Loucy (cell line): ENCODE measurements at regions not wholly inside any gene's neighbourhood (a gene's known extent, or its start where the extent isn't known, plus 50 kb on each side); places are given as distances from the start of the nearest gene placed in this dataset.

ENCODE experiments used
- H2AFZ ChIP-seq: fragments of 200-600 bp; sonication (generic); 2 replicates; pipeline ENCODE4 v1.6.0; 2016; ENCODE audit warnings: antibody characterized with exemption, mild to moderate bottlenecking, low read length, moderate library complexity
- H3F3A ChIP-seq: fragments of 200-600 bp; 2 replicates; pipeline ENCODE4 v1.6.0; 2016; ENCODE audit warnings: antibody characterized with exemption, low read depth, mild to moderate bottlenecking
- H3K27me3 ChIP-seq: fragments of 200-600 bp; sonication (generic); 2 replicates; pipeline ENCODE4 v1.6.1; 2014; ENCODE audit warnings: low read length, mild to moderate bottlenecking; ENCODE audit not compliant: insufficient read depth, poor library complexity, severe bottlenecking
- H3K36me3 ChIP-seq: fragments of 200-600 bp; sonication (generic); 2 replicates; pipeline ENCODE4 v1.6.1; 2016; ENCODE audit warnings: low read length; ENCODE audit not compliant: insufficient read depth
- H3K4me1 ChIP-seq: fragments of 200-600 bp; sonication (generic); 2 replicates; pipeline ENCODE4 v1.5.1; 2014; ENCODE audit warnings: low read length, mild to moderate bottlenecking; ENCODE audit not compliant: insufficient read depth, poor library complexity, severe bottlenecking
- H3K4me2 ChIP-seq: fragments of 200-600 bp; sonication (generic); 2 replicates; pipeline ENCODE4 v1.6.0; 2014; ENCODE audit warnings: antibody characterized with exemption, low read length, low read depth, mild to moderate bottlenecking; ENCODE audit not compliant: poor library complexity, severe bottlenecking
- H3K4me3 ChIP-seq: fragments of 200-600 bp; sonication (generic); 2 replicates; pipeline ENCODE4 v1.5.1; 2014; ENCODE audit warnings: low read length, mild to moderate bottlenecking, mixed read lengths; ENCODE audit not compliant: poor library complexity, severe bottlenecking
- H3K79me2 ChIP-seq: fragments of 200-600 bp; sonication (generic); 2 replicates; pipeline ENCODE4 v1.6.1; 2014; ENCODE audit warnings: low read length; ENCODE audit not compliant: insufficient read depth
- H3K9ac ChIP-seq: fragments of 200-600 bp; sonication (generic); 2 replicates; pipeline ENCODE4 v1.6.0; 2014; ENCODE audit warnings: mild to moderate bottlenecking, low read depth, low read length, moderate library complexity; ENCODE audit not compliant: poor library complexity, severe bottlenecking
- H3K9me2 ChIP-seq: fragments of 200-600 bp; sonication (generic); replicated peaks from 2 replicates; pipeline ENCODE4 v1.6.1; 2016; ENCODE audit warnings: low read depth, low read length, mixed read lengths
- H3K9me3 ChIP-seq: fragments of 200-600 bp; sonication (generic); 2 replicates; pipeline ENCODE4 v1.6.1; 2014; ENCODE audit warnings: mild to moderate bottlenecking, antibody characterized with exemption, low read length, low read depth; ENCODE audit not compliant: insufficient read depth
- H4K20me1 ChIP-seq: fragments of 200-600 bp; sonication (generic); 2 replicates; pipeline ENCODE4 v1.6.0; 2014; ENCODE audit warnings: antibody characterized with exemption, low read length, mild to moderate bottlenecking; ENCODE audit not compliant: insufficient read depth, poor library complexity, severe bottlenecking
- CTCF ChIP-seq: fragments of 200-600 bp; sonication (generic); conservative IDR thresholded peaks from 2 replicates; pipeline ENCODE4 v1.5.1; 2014; ENCODE audit warnings: mild to moderate bottlenecking, antibody characterized with exemption, low read length
- EZH2phosphoT487 ChIP-seq: fragments of 200-600 bp; IDR thresholded peaks from 2 replicates; pipeline ENCODE4 v1.6.1; 2018; ENCODE audit warnings: antibody characterized with exemption, mild to moderate bottlenecking, moderate library complexity, borderline replicate concordance

- Histone ChIP-seq H3K27me3 (no peaks in the 10 kb centered on the region), H4K20me1 (no peaks in the 10 kb centered on the region), H3F3A (no peaks in the 10 kb centered on the region), H2AFZ (no peak overlapping the region), H3K4me3 (no peak overlapping the region), H3K4me2 (no peak overlapping the region), H3K9me3 (no peaks in the 10 kb centered on the region), H3K36me3 (no peaks in the 10 kb centered on the region), H3K9me2 (no peaks in the 10 kb centered on the region), H3K79me2 (no peaks in the 10 kb centered on the region), H3K9ac (no peak overlapping the region), H3K4me1 (no peaks in the 10 kb centered on the region)
- no peak for TF ChIP-seq EZH2phosphoT487
Observed at GRCh38 chr2:41948397-41948763, 99.4 kb upstream of the PKDCC start.

GRCh38 chr2:41949091-41949882 lies 98.5 kb upstream of the PKDCC start:
- TF ChIP-seq EZH2phosphoT487 (no peak), CTCF (no peak)
- no peaks in the 10 kb centered on the region for H3K79me2 ChIP-seq
- H3K4me2 ChIP-seq, result no peak overlapping the region
- H3K9ac ChIP-seq, result no peak overlapping the region
- H3F3A ChIP-seq, result no peaks in the 10 kb centered on the region
- no peaks in the 10 kb centered on the region for H3K36me3 ChIP-seq
- H3K9me2 ChIP-seq, result no peaks in the 10 kb centered on the region
- H2AFZ ChIP-seq, result no peak overlapping the region
- no peak overlapping the region for H3K4me3 ChIP-seq
- H4K20me1 ChIP-seq, result no peaks in the 10 kb centered on the region
- no peaks in the 10 kb centered on the region for H3K4me1 ChIP-seq
- H3K27me3 ChIP-seq, result no peaks in the 10 kb centered on the region
- H3K9me3 ChIP-seq, result no peaks in the 10 kb centered on the region

- Histone ChIP-seq H3K4me3 (no peak overlapping the region), H3K36me3 (no peaks in the 10 kb centered on the region), H3K9me2 (no peaks in the 10 kb centered on the region), H3F3A (no peaks in the 10 kb centered on the region), H2AFZ (no peak overlapping the region), H3K27me3 (no peaks in the 10 kb centered on the region), H3K4me2 (no peak overlapping the region), H3K4me1 (no peaks in the 10 kb centered on the region), H4K20me1 (no peaks in the 10 kb centered on the region), H3K9me3 (no peaks in the 10 kb centered on the region), H3K9ac (no peak overlapping the region), H3K79me2 (no peaks in the 10 kb centered on the region)
- TF ChIP-seq EZH2phosphoT487, result no peak
- no peak for TF ChIP-seq CTCF
Observed at GRCh38 chr2:41949883-41950665, 97.7 kb upstream of the PKDCC start.
